Vagina (tissue), 2 donors: ENCODE measurements at regions not wholly inside any gene's neighbourhood (a gene's known extent, or its start where the extent isn't known, plus 50 kb on each side); places are given as distances from the start of the nearest gene placed in this dataset.

ENCODE experiments used
- DNase-seq, 2 donors: peaks; one replicate each; pipeline ENCODE4 v3.0.0-alpha.2; 2017; ENCODE audit errors: extremely low spot score in 2 of 2
- H3K27ac ChIP-seq: fragments of 200-600 bp; sonication (generic); one replicate; pipeline ENCODE4 v1.5.1; 2019
- H3K27me3 ChIP-seq: fragments of 200-600 bp; sonication (generic); one replicate; pipeline ENCODE4 v1.5.1; 2019
- H3K36me3 ChIP-seq, 2 donors: fragments of 200-600 bp; sonication (generic); one replicate each; pipeline ENCODE4 v1.5.1; 2017 to 2019
- H3K4me1 ChIP-seq: fragments of 200-600 bp; sonication (generic); one replicate; pipeline ENCODE4 v1.5.1; 2019
- H3K4me3 ChIP-seq, 2 donors: fragments of 200-600 bp; sonication (generic); 1 replicate in 1 of 2; 2 replicates in 1 of 2; pipeline ENCODE4 v1.5.1; 2016 to 2019
- H3K9me3 ChIP-seq: fragments of 200-600 bp; sonication (generic); one replicate; pipeline ENCODE4 v1.5.1; 2019
- POLR2A ChIP-seq, 2 donors: fragments of 450-650 bp; IDR thresholded peaks; one replicate each; pipeline ENCODE4 v1.6.1; 2017; ENCODE audit warnings: antibody characterized with exemption in 2 of 2, mild to moderate bottlenecking in 2 of 2, moderate library complexity in 2 of 2
- POLR2AphosphoS5 ChIP-seq, 2 donors: sonication (generic); formaldehyde crosslinking; IDR thresholded peaks; one replicate each; pipeline ENCODE4 v1.9.0; 2017; ENCODE audit warnings: antibody characterized with exemption in 2 of 2, mild to moderate bottlenecking in 2 of 2, low read depth in 1 of 2; ENCODE audit not compliant: insufficient read depth in 1 of 2
- intact Hi-C: fragments of 100-400 bp; cut with DNase I; formaldehyde crosslinking; loops from one replicate; pipeline ENCODE4 v1.15.1; 2023
- TF ChIP-seq, protein P1 (sequence below), 3 experiments: fragments of 450-650 bp in 2 of 3; fragments of 200-600 bp in 1 of 3; sonication (generic) in 1 of 3; IDR thresholded peaks; one replicate each; pipeline ENCODE4 v1.5.1; 2017 to 2019; ENCODE audit warnings: antibody characterized with exemption in 3 of 3, mild to moderate bottlenecking in 2 of 3, moderate library complexity in 2 of 3

- Histone ChIP-seq H3K27me3 (no peaks in the 10 kb centered on the region), H3K36me3 (no peaks in the 10 kb centered on the region), H3K4me1 (no peaks in the 10 kb centered on the region), H3K27ac (no peak overlapping the region), H3K9me3 (no peaks in the 10 kb centered on the region), H3K4me3 (no peak overlapping the region)
- intact Hi-C loops = loop anchor here (5.0 kb wide), 1 partner anchor 1853 kb away; no protein-coding TSS in a partner anchor
- TF ChIP-seq POLR2A (IDR thresholded peaks at IDR 0.05) (no peak), POLR2AphosphoS5 (IDR thresholded peaks at IDR 0.05; ENCODE audit: insufficient read depth in 1 of 2, low read depth in 1 of 2) (no peak)
- TF ChIP-seq, protein P1, sequence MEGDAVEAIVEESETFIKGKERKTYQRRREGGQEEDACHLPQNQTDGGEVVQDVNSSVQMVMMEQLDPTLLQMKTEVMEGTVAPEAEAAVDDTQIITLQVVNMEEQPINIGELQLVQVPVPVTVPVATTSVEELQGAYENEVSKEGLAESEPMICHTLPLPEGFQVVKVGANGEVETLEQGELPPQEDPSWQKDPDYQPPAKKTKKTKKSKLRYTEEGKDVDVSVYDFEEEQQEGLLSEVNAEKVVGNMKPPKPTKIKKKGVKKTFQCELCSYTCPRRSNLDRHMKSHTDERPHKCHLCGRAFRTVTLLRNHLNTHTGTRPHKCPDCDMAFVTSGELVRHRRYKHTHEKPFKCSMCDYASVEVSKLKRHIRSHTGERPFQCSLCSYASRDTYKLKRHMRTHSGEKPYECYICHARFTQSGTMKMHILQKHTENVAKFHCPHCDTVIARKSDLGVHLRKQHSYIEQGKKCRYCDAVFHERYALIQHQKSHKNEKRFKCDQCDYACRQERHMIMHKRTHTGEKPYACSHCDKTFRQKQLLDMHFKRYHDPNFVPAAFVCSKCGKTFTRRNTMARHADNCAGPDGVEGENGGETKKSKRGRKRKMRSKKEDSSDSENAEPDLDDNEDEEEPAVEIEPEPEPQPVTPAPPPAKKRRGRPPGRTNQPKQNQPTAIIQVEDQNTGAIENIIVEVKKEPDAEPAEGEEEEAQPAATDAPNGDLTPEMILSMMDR (IDR thresholded peaks at IDR 0.05) = no peak
- DNase-seq = no peak
Measured at GRCh38 chr13:65479692-65480091, 1750.4 kb downstream of the PCDH9 start.

- no peak overlapping the region for H3K4me3 ChIP-seq
- DNase-seq = no peak
- no peak overlapping the region for H3K27ac ChIP-seq
- intact Hi-C loops = no loop called here
- H3K4me1 ChIP-seq = no peaks in the 10 kb centered on the region
- no peaks in the 10 kb centered on the region for H3K36me3 ChIP-seq
- no peaks in the 10 kb centered on the region for H3K9me3 ChIP-seq
- TF ChIP-seq, protein P1 (IDR thresholded peaks at IDR 0.05) = no peak
- TF ChIP-seq POLR2AphosphoS5 (IDR thresholded peaks at IDR 0.05; ENCODE audit: insufficient read depth in 1 of 2, low read depth in 1 of 2) (no peak), POLR2A (IDR thresholded peaks at IDR 0.05) (no peak)
- no peaks in the 10 kb centered on the region for H3K27me3 ChIP-seq
Measured at GRCh38 chr13:65473196-65473595, 1756.9 kb downstream of the PCDH9 start.

DNA sequence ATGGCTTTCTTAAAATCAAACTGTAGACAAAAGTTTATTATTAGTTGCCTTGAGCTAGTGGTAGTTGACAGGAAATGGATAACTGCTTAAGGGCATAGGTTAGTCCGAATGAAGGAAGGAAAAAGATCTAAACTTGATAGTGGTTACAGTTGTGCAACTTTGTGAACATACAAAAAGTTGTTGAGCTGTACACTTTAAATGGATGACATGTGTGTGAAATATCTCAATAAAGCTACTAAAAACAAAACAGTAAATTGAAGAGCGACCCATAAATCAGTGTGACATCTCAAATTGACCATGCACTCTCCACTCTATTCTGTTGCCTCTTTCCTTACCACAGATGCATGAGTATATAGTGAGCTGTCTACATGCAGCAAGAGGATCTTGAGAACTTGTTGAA, 1757.8 kb downstream of the PCDH9 start:
- Histone ChIP-seq H3K27ac (no peak overlapping the region), H3K36me3 (no peaks in the 10 kb centered on the region), H3K4me1 (no peaks in the 10 kb centered on the region), H3K27me3 (no peaks in the 10 kb centered on the region), H3K9me3 (no peaks in the 10 kb centered on the region), H3K4me3 (no peak overlapping the region)
- DNase-seq = no peak
- TF ChIP-seq, protein P1 (IDR thresholded peaks at IDR 0.05) = no peak
- TF ChIP-seq POLR2A (IDR thresholded peaks at IDR 0.05) = no peak
- no peak for TF ChIP-seq POLR2AphosphoS5 (IDR thresholded peaks at IDR 0.05; ENCODE audit: insufficient read depth in 1 of 2, low read depth in 1 of 2)
- intact Hi-C loops = no loop called here

DNA sequence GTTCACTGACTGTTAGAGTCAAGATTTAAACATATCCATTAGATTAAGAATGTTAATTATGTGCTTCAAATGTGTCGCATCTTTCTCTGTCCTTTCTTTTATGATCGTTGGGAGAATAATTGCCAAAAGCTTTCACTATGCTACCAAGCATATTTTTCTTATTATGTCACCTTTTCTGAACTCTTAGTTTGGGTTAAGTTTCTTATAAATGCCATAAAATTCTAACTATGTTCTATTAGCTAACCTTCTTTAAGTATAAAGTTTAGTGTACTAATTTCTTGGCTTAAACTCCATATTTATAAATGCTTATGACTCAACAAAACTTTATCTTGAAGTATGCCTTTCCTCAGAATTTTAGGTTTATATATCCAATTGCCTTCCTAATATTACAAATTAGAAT, 1759.4 kb downstream of the PCDH9 start:
- H3K9me3 ChIP-seq = no peaks in the 10 kb centered on the region
- no peak overlapping the region for H3K27ac ChIP-seq
- no peaks in the 10 kb centered on the region for H3K36me3 ChIP-seq
- H3K27me3 ChIP-seq = no peaks in the 10 kb centered on the region
- no peak for DNase-seq
- intact Hi-C loops = no loop called here
- no peak overlapping the region for H3K4me3 ChIP-seq
- H3K4me1 ChIP-seq = no peaks in the 10 kb centered on the region
- TF ChIP-seq POLR2A (IDR thresholded peaks at IDR 0.05) = no peak
- no peak for TF ChIP-seq POLR2AphosphoS5 (IDR thresholded peaks at IDR 0.05; ENCODE audit: insufficient read depth in 1 of 2, low read depth in 1 of 2)
- TF ChIP-seq, protein P1 (IDR thresholded peaks at IDR 0.05) = no peak

DNA sequence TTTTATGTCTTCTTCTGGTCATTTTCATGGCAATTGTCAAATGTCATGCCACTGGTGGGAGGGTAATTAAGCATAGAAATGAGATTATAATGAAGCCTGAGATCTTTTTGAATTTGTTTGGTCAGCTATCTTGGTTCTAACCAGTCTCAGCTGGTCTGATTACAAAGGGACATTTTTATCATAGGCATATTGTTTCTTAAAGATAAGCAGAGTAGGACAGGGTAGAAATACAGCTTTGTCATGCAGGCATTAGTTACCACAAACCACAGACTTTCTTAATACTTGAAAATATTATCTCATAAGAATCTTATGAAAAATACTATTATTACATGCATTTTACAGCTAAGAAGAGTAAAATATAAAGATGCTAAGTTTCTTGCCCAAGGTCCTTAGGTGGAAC, 1761.5 kb downstream of the PCDH9 start:
- no peak for DNase-seq
- no peak overlapping the region for H3K4me3 ChIP-seq
- H3K9me3 ChIP-seq = no peaks in the 10 kb centered on the region
- no peaks in the 10 kb centered on the region for H3K27me3 ChIP-seq
- H3K27ac ChIP-seq = no peak overlapping the region
- H3K4me1 ChIP-seq = no peaks in the 10 kb centered on the region
- TF ChIP-seq POLR2A (IDR thresholded peaks at IDR 0.05) (no peak), POLR2AphosphoS5 (IDR thresholded peaks at IDR 0.05; ENCODE audit: insufficient read depth in 1 of 2, low read depth in 1 of 2) (no peak)
- TF ChIP-seq, protein P1 (IDR thresholded peaks at IDR 0.05) = no peak
- intact Hi-C loops = no loop called here
- no peaks in the 10 kb centered on the region for H3K36me3 ChIP-seq
